ENCODE measurements at regions not wholly inside any gene's neighbourhood (a gene's known extent, or its start where the extent isn't known, plus 50 kb on each side); places are given as distances from the start of the nearest gene placed in this dataset.
"Not testable (repeated sequence)": the region's sequence is repeated elsewhere in the genome, so short reads cannot be mapped to it uniquely, and the experiment has no call there.

GRCh38 chr7:75254238-75254637, 141.2 kb upstream of the TRIM73 start:
- H3K4me1 Mint-ChIP-seq (ENCODE audit: low read depth); H3K27me3 Mint-ChIP-seq (ENCODE audit: low read depth); H3K4me3 Mint-ChIP-seq; DNase-seq; H3K27ac Mint-ChIP-seq; ATAC-seq (replicated peaks in 1 of 2); H3K36me3 Mint-ChIP-seq (ENCODE audit: insufficient read depth in 2 of 2); H3K9me3 Mint-ChIP-seq: not testable (repeated sequence)

- H3K4me3 Mint-ChIP-seq; H3K27me3 Mint-ChIP-seq (ENCODE audit: low read depth); DNase-seq; H3K4me1 Mint-ChIP-seq (ENCODE audit: low read depth); H3K9me3 Mint-ChIP-seq; H3K36me3 Mint-ChIP-seq (ENCODE audit: insufficient read depth in 2 of 2); ATAC-seq (replicated peaks in 1 of 2); H3K27ac Mint-ChIP-seq: not testable (repeated sequence)
These were observed 138.0 kb upstream of the TRIM73 start for GRCh38 chr7:75257442-75257841.

- H3K4me3 Mint-ChIP-seq; H3K27me3 Mint-ChIP-seq (ENCODE audit: low read depth); H3K4me1 Mint-ChIP-seq (ENCODE audit: low read depth); ATAC-seq (replicated peaks in 1 of 2); H3K36me3 Mint-ChIP-seq (ENCODE audit: insufficient read depth in 2 of 2); H3K27ac Mint-ChIP-seq; H3K9me3 Mint-ChIP-seq; DNase-seq: not testable (repeated sequence)
These were observed 135.9 kb upstream of the TRIM73 start for GRCh38 chr7:75259454-75260003.

GRCh38 chr7:75261660-75262059, 133.8 kb upstream of the TRIM73 start:
- ATAC-seq (replicated peaks in 1 of 2); H3K4me3 Mint-ChIP-seq; DNase-seq: not testable (repeated sequence)

GRCh38 chr7:75268158-75268557, 127.3 kb upstream of the TRIM73 start:
- not testable (repeated sequence) for H3K4me3 Mint-ChIP-seq; H3K36me3 Mint-ChIP-seq (ENCODE audit: insufficient read depth in 2 of 2); H3K27ac Mint-ChIP-seq; H3K9me3 Mint-ChIP-seq; H3K4me1 Mint-ChIP-seq (ENCODE audit: low read depth); DNase-seq; H3K27me3 Mint-ChIP-seq (ENCODE audit: low read depth)
- peak in 1 of 2 donors; percentile 27 for ATAC-seq (replicated peaks in 1 of 2)

More at GRCh38 chr7:75261660-75262059, 133.8 kb upstream of the TRIM73 start:
- H3K9me3 Mint-ChIP-seq; H3K27ac Mint-ChIP-seq; H3K4me1 Mint-ChIP-seq (ENCODE audit: low read depth); H3K36me3 Mint-ChIP-seq (ENCODE audit: insufficient read depth in 2 of 2); H3K27me3 Mint-ChIP-seq (ENCODE audit: low read depth): not testable (repeated sequence)

GRCh38 chr7:75269159-75269558, 126.3 kb upstream of the TRIM73 start:
- not testable (repeated sequence) for H3K36me3 Mint-ChIP-seq (ENCODE audit: insufficient read depth in 2 of 2); H3K27me3 Mint-ChIP-seq (ENCODE audit: low read depth); H3K9me3 Mint-ChIP-seq; DNase-seq; H3K27ac Mint-ChIP-seq; H3K4me1 Mint-ChIP-seq (ENCODE audit: low read depth); H3K4me3 Mint-ChIP-seq; ATAC-seq (replicated peaks in 1 of 2)

- not testable (repeated sequence) for H3K9me3 Mint-ChIP-seq; DNase-seq; H3K36me3 Mint-ChIP-seq (ENCODE audit: insufficient read depth in 2 of 2); H3K4me3 Mint-ChIP-seq; H3K27me3 Mint-ChIP-seq (ENCODE audit: low read depth); H3K4me1 Mint-ChIP-seq (ENCODE audit: low read depth); H3K27ac Mint-ChIP-seq
- ATAC-seq (replicated peaks in 1 of 2): peak; percentile 89 to 96
These were observed 121.3 kb upstream of the TRIM73 start for GRCh38 chr7:75274114-75274513.

Measured in activated T-cell treated with anti-CD3 and anti-CD28 coated beads, Interleukin-2, amount 50 U/mL, for 72 hours (primary cell).